Naive thymus-derived CD4-positive, alpha-beta T cell (primary cell): ENCODE measurements at regions not wholly inside any gene's neighbourhood (a gene's known extent, or its start where the extent isn't known, plus 50 kb on each side); places are given as distances from the start of the nearest gene placed in this dataset.

Experiments
- ATAC-seq: fragments of 150-1000 bp; cut with Tn5 transposase; 2 replicates; pipeline ENCODE4 v1.10.0; 2021; ENCODE audit warnings: mild to moderate bottlenecking, moderate library complexity
- CTCF ChIA-PET: fragments of 350-600 bp; sonication (Branson Sonifier 250); formaldehyde crosslinking; loops from one replicate; lab custom pipeline; 2021; ENCODE audit warnings: antibody characterized with exemption; lab: Charles Lee
- POLR2A ChIA-PET: fragments of 350-600 bp; sonication (Branson Sonifier 250); formaldehyde crosslinking; loops from one replicate; lab custom pipeline; 2021; ENCODE audit warnings: antibody characterized with exemption, inconsistent platforms; lab: Charles Lee
- DNase-seq, 9 donors: peaks; one replicate each; pipeline versions ENCODE4 v3.0.0 to v3.0.0-alpha.2; 2020 to 2022; ENCODE audit warnings: mixed read lengths in 1 of 9
- H3K27ac ChIP-seq: one replicate; pipeline ENCODE4 v1.7.0; 2013; ENCODE audit warnings: mild to moderate bottlenecking, low read depth, low read length, moderate library complexity
- H3K27me3 ChIP-seq, 2 donors: one replicate each; pipeline ENCODE4 v1.7.0; 2013; ENCODE audit warnings: low read length in 2 of 2, mild to moderate bottlenecking in 2 of 2, moderate library complexity in 2 of 2; ENCODE audit not compliant: control insufficient read depth in 2 of 2, insufficient read depth in 2 of 2
- H3K36me3 ChIP-seq, 3 experiments: 1 replicate in 2 of 3; 2 replicates in 1 of 3; pipeline ENCODE4 v1.7.0; 2013; ENCODE audit warnings: low read length in 3 of 3, mild to moderate bottlenecking in 3 of 3, moderate library complexity in 1 of 3; ENCODE audit not compliant: insufficient read depth in 3 of 3, control insufficient read depth in 2 of 3
- H3K4me1 ChIP-seq, 2 donors: one replicate each; pipeline ENCODE4 v1.7.0; 2013; ENCODE audit warnings: low read length in 2 of 2, mild to moderate bottlenecking in 2 of 2, moderate library complexity in 1 of 2; ENCODE audit not compliant: control insufficient read depth in 2 of 2, insufficient read depth in 2 of 2
- H3K4me3 ChIP-seq: 2 replicates; pipeline ENCODE4 v1.7.0; 2013; ENCODE audit warnings: mild to moderate bottlenecking, low read length
- H3K9me3 ChIP-seq, 3 experiments: 1 replicate in 2 of 3; 2 replicates in 1 of 3; pipeline ENCODE4 v1.7.0; 2013; ENCODE audit warnings: low read length in 3 of 3; ENCODE audit not compliant: control insufficient read depth in 2 of 3
- H3K27ac Mint-ChIP-seq, 9 donors: one replicate each; pipeline ENCODE4 v1.8.0; 2020 to 2022; ENCODE audit warnings: mixed read lengths in 9 of 9, mild to moderate bottlenecking in 8 of 9, moderate library complexity in 5 of 9, inconsistent platforms in 2 of 9
- H3K27me3 Mint-ChIP-seq, 5 donors: one replicate each; pipeline ENCODE4 v1.8.0; 2021 to 2022; ENCODE audit warnings: mixed read lengths in 5 of 5, mild to moderate bottlenecking in 1 of 5
- H3K36me3 Mint-ChIP-seq, 5 donors: one replicate each; pipeline ENCODE4 v1.8.0; 2020 to 2022; ENCODE audit warnings: mixed read lengths in 5 of 5, mild to moderate bottlenecking in 3 of 5, inconsistent platforms in 1 of 5
- H3K4me1 Mint-ChIP-seq, 7 donors: one replicate each; pipeline ENCODE4 v1.8.0; 2020 to 2022; ENCODE audit warnings: mixed read lengths in 7 of 7, mild to moderate bottlenecking in 3 of 7, inconsistent platforms in 1 of 7
- H3K4me3 Mint-ChIP-seq, 10 donors: one replicate each; pipeline ENCODE4 v1.8.0; 2020 to 2022; ENCODE audit warnings: mild to moderate bottlenecking in 10 of 10, mixed read lengths in 10 of 10, moderate library complexity in 6 of 10, inconsistent platforms in 2 of 10
- H3K9me3 Mint-ChIP-seq, 11 donors: one replicate each; pipeline ENCODE4 v1.8.0; 2020 to 2022; ENCODE audit warnings: mixed read lengths in 11 of 11, mild to moderate bottlenecking in 4 of 11, inconsistent platforms in 1 of 11, moderate library complexity in 1 of 11
- intact Hi-C, 2 donors: fragments of 100-400 bp; cut with micrococcal nuclease; formaldehyde crosslinking; loops; one replicate each; pipeline ENCODE4 v1.15.1; 2023

GRCh38 chr12:89064780-89065179, 287.5 kb downstream of the DUSP6 start:
- no peak overlapping the region for H3K27ac ChIP-seq
- intact Hi-C loops, result no loop called here
- H3K9me3 Mint-ChIP-seq, result peaks cover 0 to 2% (median 0%) of the 10 kb centered on the region in 11 donors
- CTCF ChIA-PET, result no interaction called here
- H3K36me3 ChIP-seq, result no peaks in the 10 kb centered on the region
- no peaks in the 10 kb centered on the region for H3K4me1 ChIP-seq
- no peaks in the 10 kb centered on the region for H3K9me3 ChIP-seq
- no peaks in the 10 kb centered on the region for H3K4me1 Mint-ChIP-seq
- no peak overlapping the region for H3K27ac Mint-ChIP-seq
- ATAC-seq, result no peak
- H3K4me3 Mint-ChIP-seq, result no peak overlapping the region
- no peak overlapping the region for H3K4me3 ChIP-seq
- DNase-seq, result no peak
- no peaks in the 10 kb centered on the region for H3K27me3 ChIP-seq
- H3K36me3 Mint-ChIP-seq, result peaks cover 0 to 8% (median 0%) of the 10 kb centered on the region in 5 donors
- POLR2A ChIA-PET, result interaction anchor here (0.5 kb wide), 1 partner anchor 551 kb away, joined by 4 read pairs; no protein-coding TSS in a partner anchor
- H3K27me3 Mint-ChIP-seq, result peaks cover 0 to 4% (median 0%) of the 10 kb centered on the region in 5 donors

- Histone ChIP-seq H3K4me1 (no peaks in the 10 kb centered on the region), H3K9me3 (no peaks in the 10 kb centered on the region), H3K4me3 (no peak overlapping the region), H3K36me3 (no peaks in the 10 kb centered on the region), H3K27me3 (no peaks in the 10 kb centered on the region), H3K27ac (no peak overlapping the region)
- Mint-ChIP-seq H3K36me3 (peaks cover 0 to 8% (median 0%) of the 10 kb centered on the region in 5 donors), H3K27me3 (peaks cover 0 to 4% (median 0%) of the 10 kb centered on the region in 5 donors), H3K4me1 (peaks cover 0 to 2% (median 0%) of the 10 kb centered on the region in 7 donors), H3K9me3 (peaks cover 0 to 2% (median 0%) of the 10 kb centered on the region in 11 donors), H3K27ac (no peak overlapping the region), H3K4me3 (no peak overlapping the region)
- ATAC-seq, result no peak
- intact Hi-C loops, result no loop called here
- DNase-seq, result no peak
- ChIA-PET POLR2A (interaction anchor here (0.5 kb wide), 1 partner anchor 552 kb away, joined by 4 read pairs; no protein-coding TSS in a partner anchor), CTCF (no interaction called here)
Measured at GRCh38 chr12:89064151-89064550, 288.1 kb downstream of the DUSP6 start.

GRCh38 chr12:89062996-89063395, 289.3 kb downstream of the DUSP6 start:
- Mint-ChIP-seq H3K4me1 (peaks cover 0 to 5% (median 0%) of the 10 kb centered on the region in 7 donors), H3K4me3 (no peak overlapping the region), H3K27ac (no peak overlapping the region), H3K36me3 (peaks cover 0 to 4% (median 0%) of the 10 kb centered on the region in 5 donors), H3K9me3 (peaks cover 0 to 2% (median 0%) of the 10 kb centered on the region in 11 donors), H3K27me3 (peaks cover 0 to 4% (median 0%) of the 10 kb centered on the region in 5 donors)
- Histone ChIP-seq H3K4me1 (no peaks in the 10 kb centered on the region), H3K27me3 (no peaks in the 10 kb centered on the region), H3K4me3 (no peak overlapping the region), H3K9me3 (no peaks in the 10 kb centered on the region), H3K27ac (no peak overlapping the region), H3K36me3 (no peaks in the 10 kb centered on the region)
- ChIA-PET CTCF (no interaction called here), POLR2A (interaction anchor here (0.7 kb wide), 1 partner anchor 327 kb away, joined by 3 read pairs; no protein-coding TSS in a partner anchor)
- no peak for ATAC-seq
- DNase-seq, result no peak
- intact Hi-C loops, result no loop called here

- peaks cover 0 to 2% (median 0%) of the 10 kb centered on the region in 11 donors for H3K9me3 Mint-ChIP-seq
- no peaks in the 10 kb centered on the region for H3K9me3 ChIP-seq
- POLR2A ChIA-PET, result interaction anchor here (0.7 kb wide), 1 partner anchor 186 kb away, joined by 3 read pairs; no protein-coding TSS in a partner anchor
- no peak for DNase-seq
- H3K36me3 ChIP-seq, result no peaks in the 10 kb centered on the region
- H3K4me1 ChIP-seq, result no peaks in the 10 kb centered on the region
- H3K27me3 ChIP-seq, result no peaks in the 10 kb centered on the region
- peaks cover 0 to 4% (median 0%) of the 10 kb centered on the region in 5 donors for H3K27me3 Mint-ChIP-seq
- intact Hi-C loops, result no loop called here
- no peak for ATAC-seq
- no peak overlapping the region for H3K27ac ChIP-seq
- H3K27ac Mint-ChIP-seq, result no peak overlapping the region
- H3K36me3 Mint-ChIP-seq, result peaks cover 0 to 3% (median 0%) of the 10 kb centered on the region in 5 donors
- CTCF ChIA-PET, result no interaction called here
- no peak overlapping the region for H3K4me3 Mint-ChIP-seq
- H3K4me1 Mint-ChIP-seq, result peaks cover 0 to 12% (median 0%) of the 10 kb centered on the region in 7 donors
- no peak overlapping the region for H3K4me3 ChIP-seq
Measured at GRCh38 chr12:89059721-89060541, 292.4 kb downstream of the DUSP6 start.

- no peak overlapping the region for H3K4me3 Mint-ChIP-seq
- H3K9me3 ChIP-seq, result no peaks in the 10 kb centered on the region
- peaks cover 0 to 12% (median 0%) of the 10 kb centered on the region in 7 donors for H3K4me1 Mint-ChIP-seq
- H3K36me3 ChIP-seq, result no peaks in the 10 kb centered on the region
- no peak overlapping the region for H3K27ac Mint-ChIP-seq
- ChIA-PET POLR2A (no interaction called here), CTCF (no interaction called here)
- intact Hi-C loops, result no loop called here
- H3K27me3 Mint-ChIP-seq, result peaks cover 0 to 2% (median 0%) of the 10 kb centered on the region in 5 donors
- H3K4me1 ChIP-seq, result no peaks in the 10 kb centered on the region
- H3K27ac ChIP-seq, result no peak overlapping the region
- ATAC-seq, result no peak
- H3K36me3 Mint-ChIP-seq, result peaks cover 0 to 3% (median 0%) of the 10 kb centered on the region in 5 donors
- no peaks in the 10 kb centered on the region for H3K9me3 Mint-ChIP-seq
- H3K4me3 ChIP-seq, result no peak overlapping the region
- DNase-seq, result no peak
- no peaks in the 10 kb centered on the region for H3K27me3 ChIP-seq
Measured at GRCh38 chr12:89059056-89059455, 293.2 kb downstream of the DUSP6 start.

- no peaks in the 10 kb centered on the region for H3K36me3 ChIP-seq
- H3K27ac ChIP-seq, result no peak overlapping the region
- intact Hi-C loops, result no loop called here
- H3K4me3 ChIP-seq, result no peak overlapping the region
- H3K27me3 ChIP-seq, result no peaks in the 10 kb centered on the region
- peaks cover 0 to 5% (median 3%) of the 10 kb centered on the region in 11 donors for H3K9me3 Mint-ChIP-seq
- H3K36me3 Mint-ChIP-seq, result peaks cover 0 to 10% (median 5%) of the 10 kb centered on the region in 5 donors
- H3K27me3 Mint-ChIP-seq, result peaks cover 0 to 2% (median 0%) of the 10 kb centered on the region in 5 donors
- H3K27ac Mint-ChIP-seq, result no peak overlapping the region
- ChIA-PET CTCF (no interaction called here), POLR2A (no interaction called here)
- H3K4me1 Mint-ChIP-seq, result peaks cover 0 to 16% (median 0%) of the 10 kb centered on the region in 7 donors
- ATAC-seq, result no peak
- H3K9me3 ChIP-seq, result no peaks in the 10 kb centered on the region
- H3K4me1 ChIP-seq, result no peaks in the 10 kb centered on the region
- H3K4me3 Mint-ChIP-seq, result no peak overlapping the region
- no peak for DNase-seq
Measured at GRCh38 chr12:89058402-89058801, 293.9 kb downstream of the DUSP6 start.
